Activated B cell treated with CpG ODN at 0.5 μM for 24 hours (primary cell): ENCODE measurements at regions not wholly inside any gene's neighbourhood (a gene's known extent, or its start where the extent isn't known, plus 50 kb on each side); places are given as distances from the start of the nearest gene placed in this dataset.

Experiments
- ATAC-seq: fragments of 200-7000 bp; cut with Tn5 transposase; one replicate; pipeline ENCODE4 v1.10.0; 2021; ENCODE audit warnings: low read depth, mild to moderate bottlenecking, moderate library complexity
- CTCF ChIA-PET: fragments of 350-600 bp; sonication (Branson Sonifier 250); formaldehyde crosslinking; loops from one replicate; lab custom pipeline; 2021; ENCODE audit warnings: antibody characterized with exemption; lab: Charles Lee
- POLR2A ChIA-PET: fragments of 350-600 bp; sonication (Branson Sonifier 250); formaldehyde crosslinking; loops from one replicate; lab custom pipeline; 2021; ENCODE audit warnings: antibody characterized with exemption; lab: Charles Lee
- DNase-seq: peaks from one replicate; pipeline ENCODE4 v3.0.0; 2022
- H3K27ac Mint-ChIP-seq: one replicate; pipeline ENCODE4 v1.8.0; 2020; ENCODE audit warnings: mixed read lengths
- H3K27me3 Mint-ChIP-seq: one replicate; pipeline ENCODE4 v1.8.0; 2021; ENCODE audit warnings: mixed read lengths
- H3K36me3 Mint-ChIP-seq: one replicate; pipeline ENCODE4 v1.8.0; 2021; ENCODE audit warnings: low read depth, mixed read lengths
- H3K4me1 Mint-ChIP-seq: one replicate; pipeline ENCODE4 v1.8.0; 2021; ENCODE audit warnings: mixed read lengths
- H3K4me3 Mint-ChIP-seq: one replicate; pipeline ENCODE4 v1.8.0; 2020; ENCODE audit warnings: mild to moderate bottlenecking, mixed read lengths
- H3K9me3 Mint-ChIP-seq: one replicate; pipeline ENCODE4 v1.8.0; 2020; ENCODE audit warnings: mixed read lengths
- CTCF ChIP-seq: fragments of 200-600 bp; IDR thresholded peaks from one replicate; pipeline ENCODE4 v1.8.0; 2022; ENCODE audit warnings: antibody characterized with exemption, mild to moderate bottlenecking
- intact Hi-C: fragments of 100-400 bp; cut with micrococcal nuclease; formaldehyde crosslinking; loops from one replicate; pipeline ENCODE4 v1.15.1; 2024

- no peak overlapping the region for H3K27ac Mint-ChIP-seq
- no peaks in the 10 kb centered on the region for H3K9me3 Mint-ChIP-seq
- CTCF ChIA-PET = no interaction called here
- no peak for ATAC-seq
- no peak overlapping the region for H3K4me3 Mint-ChIP-seq
- DNase-seq = no peak
- POLR2A ChIA-PET = no interaction called here
- H3K36me3 Mint-ChIP-seq = no peaks in the 10 kb centered on the region
- intact Hi-C loops = no loop called here
- H3K4me1 Mint-ChIP-seq = no peaks in the 10 kb centered on the region
- no peaks in the 10 kb centered on the region for H3K27me3 Mint-ChIP-seq
- TF ChIP-seq CTCF = no peak
Observed at GRCh38 chr18:42392416-42392815, 437.4 kb downstream of the PIK3C3 start.

GRCh38 chr18:42392926-42393325 lies 437.9 kb downstream of the PIK3C3 start:
- no peaks in the 10 kb centered on the region for H3K36me3 Mint-ChIP-seq

GRCh38 chr18:42394238-42394637 lies 439.2 kb downstream of the PIK3C3 start:
- CTCF ChIA-PET = no interaction called here
- no peak for DNase-seq
- Mint-ChIP-seq H3K27ac (no peak overlapping the region), H3K36me3 (no peaks in the 10 kb centered on the region), H3K9me3 (no peaks in the 10 kb centered on the region), H3K27me3 (no peaks in the 10 kb centered on the region), H3K4me1 (no peaks in the 10 kb centered on the region), H3K4me3 (no peak overlapping the region)
- ATAC-seq = no peak
- POLR2A ChIA-PET = no interaction called here
- intact Hi-C loops = no loop called here
- TF ChIP-seq CTCF = no peak

More at GRCh38 chr18:42392926-42393325, 437.9 kb downstream of the PIK3C3 start:
- DNase-seq (no peak), ATAC-seq (no peak)
- TF ChIP-seq CTCF = no peak
- ChIA-PET POLR2A (no interaction called here), CTCF (no interaction called here)
- Mint-ChIP-seq H3K4me1 (no peaks in the 10 kb centered on the region), H3K27ac (no peak overlapping the region), H3K27me3 (no peaks in the 10 kb centered on the region), H3K4me3 (no peak overlapping the region), H3K9me3 (no peaks in the 10 kb centered on the region)
- intact Hi-C loops = no loop called here

GRCh38 chr18:42401131-42401673 lies 446.2 kb downstream of the PIK3C3 start:
- intact Hi-C loops = no loop called here

GRCh38 chr18:42404151-42404550 lies 449.1 kb downstream of the PIK3C3 start:
- no peak for DNase-seq

More at GRCh38 chr18:42401131-42401673, 446.2 kb downstream of the PIK3C3 start:
- Mint-ChIP-seq H3K9me3 (no peaks in the 10 kb centered on the region), H3K27me3 (no peaks in the 10 kb centered on the region), H3K4me1 (no peaks in the 10 kb centered on the region), H3K27ac (no peak overlapping the region), H3K36me3 (no peaks in the 10 kb centered on the region), H3K4me3 (no peak overlapping the region)
- ChIA-PET POLR2A (no interaction called here), CTCF (no interaction called here)
- TF ChIP-seq CTCF = no peak
- no peak for DNase-seq
- ATAC-seq = no peak

More at GRCh38 chr18:42404151-42404550, 449.1 kb downstream of the PIK3C3 start:
- H3K4me1 Mint-ChIP-seq = no peaks in the 10 kb centered on the region
- H3K27me3 Mint-ChIP-seq = no peaks in the 10 kb centered on the region
- intact Hi-C loops = no loop called here
- TF ChIP-seq CTCF = no peak
- H3K4me3 Mint-ChIP-seq = no peak overlapping the region
- no peak overlapping the region for H3K27ac Mint-ChIP-seq
- POLR2A ChIA-PET = no interaction called here
- CTCF ChIA-PET = no interaction called here
- H3K9me3 Mint-ChIP-seq = peaks cover under 1% of the 10 kb centered on the region
- no peak for ATAC-seq
- H3K36me3 Mint-ChIP-seq = no peaks in the 10 kb centered on the region
